ENCODE measurements at regions not wholly inside any gene's neighbourhood (a gene's known extent, or its start where the extent isn't known, plus 50 kb on each side); places are given as distances from the start of the nearest gene placed in this dataset.

GRCh38 chr14:106422066-106422465 lies 895.7 kb downstream of the TMEM121 start:
- TF ChIP-seq CTCF (IDR thresholded peaks at IDR 0.05) (no peak), POLR2A (IDR thresholded peaks at IDR 0.05) (no peak)

Measured in heart left ventricle (tissue), 13 donors.